NOMO-1 treated with dmso at 0.1 percent for 144 hours (cell line): ENCODE measurements at regions not wholly inside any gene's neighbourhood (a gene's known extent, or its start where the extent isn't known, plus 50 kb on each side); places are given as distances from the start of the nearest gene placed in this dataset.

Experiments
- DNase-seq: peaks from one replicate; lab custom pipeline; 2025; ENCODE audit not compliant: unreplicated experiment; lab: John Stamatoyannopoulos, UW

DNA sequence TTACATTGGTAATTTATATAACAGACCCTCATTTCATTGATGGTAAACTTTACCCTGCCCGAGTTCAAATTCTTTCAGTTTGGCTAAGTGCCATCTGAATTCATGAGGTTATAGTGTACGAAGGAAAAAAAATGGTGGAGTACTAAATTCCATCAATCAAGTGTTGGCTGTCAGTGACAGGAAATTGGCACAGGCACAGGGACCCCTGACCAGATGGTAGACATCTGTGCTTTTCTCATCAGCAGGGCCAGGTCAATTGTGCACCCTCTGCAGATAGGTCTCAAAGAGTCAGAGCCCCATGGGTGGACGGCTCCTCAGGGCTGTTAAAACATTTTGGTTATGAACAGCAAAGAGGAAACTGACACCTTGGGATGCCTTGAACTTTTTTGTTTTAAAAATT lies 439.2 kb downstream of the SETBP1 start:
- DNase-seq = no peak

DNA sequence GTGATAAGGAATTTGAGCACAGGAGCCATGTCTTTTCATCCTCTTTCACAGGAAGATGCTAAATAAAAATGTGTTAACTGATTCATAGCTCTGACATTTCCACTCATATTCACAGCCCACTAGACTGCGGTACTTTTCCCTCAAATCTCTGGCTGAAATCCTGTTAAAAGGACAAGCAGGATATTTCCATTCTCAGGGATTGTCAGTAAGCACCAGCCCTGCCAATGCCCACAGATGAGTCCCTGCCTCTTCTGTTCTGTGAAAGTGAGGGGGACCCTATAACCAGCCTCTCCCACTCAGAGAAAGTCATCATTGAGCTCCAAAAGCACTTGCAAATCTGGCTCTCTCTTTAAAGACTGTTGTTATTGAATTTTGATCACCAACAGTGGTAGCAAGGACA lies 440.5 kb downstream of the SETBP1 start:
- DNase-seq = no peak

DNA sequence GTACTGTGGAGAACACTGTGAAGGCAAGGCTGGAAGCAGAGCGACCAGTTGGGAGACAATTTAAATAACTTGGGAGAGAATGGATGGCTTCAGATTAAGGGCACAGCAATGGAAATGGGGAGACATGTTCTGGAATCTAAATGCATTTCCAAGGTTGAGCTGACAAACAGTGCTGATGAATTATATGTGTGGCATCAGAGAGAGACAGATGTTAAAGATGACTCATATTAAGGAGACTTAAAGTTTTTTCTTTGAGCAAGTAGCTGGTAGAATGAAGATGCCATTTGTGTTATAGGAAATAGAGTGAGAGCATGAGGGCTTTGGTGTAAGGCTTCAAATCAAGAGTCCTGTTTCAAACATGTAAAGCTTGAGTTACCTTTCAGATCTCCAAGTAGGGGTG lies 441.8 kb downstream of the SETBP1 start:
- no peak for DNase-seq

DNA sequence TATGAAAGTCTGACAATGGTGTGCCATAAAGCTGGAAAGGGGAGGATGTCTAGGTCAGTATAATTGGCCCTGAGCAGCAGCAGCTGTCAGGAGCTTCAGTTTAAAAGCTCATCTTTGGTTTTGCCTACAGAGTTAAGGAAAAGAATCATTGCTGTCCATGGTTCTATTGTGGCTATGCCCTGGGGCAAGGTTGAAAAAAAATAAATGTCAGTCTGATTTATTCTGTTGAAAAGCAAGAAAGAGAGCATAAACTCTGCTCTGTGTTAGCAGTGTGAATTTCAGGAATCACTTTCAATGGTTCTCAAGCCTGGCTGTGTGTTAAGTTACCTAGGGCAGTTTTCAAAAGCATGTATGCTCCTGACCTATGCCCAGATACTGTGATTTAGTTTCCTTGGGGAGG lies 446.7 kb downstream of the SETBP1 start:
- no peak for DNase-seq

DNA sequence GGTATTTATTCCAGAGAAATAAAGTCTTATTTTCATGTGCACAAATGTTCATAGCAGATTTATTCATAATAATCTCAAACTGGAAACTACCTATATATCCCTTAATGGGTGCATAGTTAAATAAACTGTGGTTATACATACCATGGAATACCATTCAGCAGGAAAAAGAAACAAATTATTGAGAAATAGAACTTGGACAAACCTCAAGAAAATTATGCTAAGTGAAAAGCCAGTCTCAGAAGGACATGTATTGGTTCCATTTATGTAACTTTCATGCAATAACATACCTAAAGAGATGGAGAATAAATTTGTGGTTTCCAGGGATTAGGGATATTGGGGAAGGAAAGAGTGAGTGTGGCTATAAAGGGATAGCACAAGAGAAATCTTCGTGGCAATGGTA lies 452.6 kb downstream of the SETBP1 start:
- no peak for DNase-seq

DNA sequence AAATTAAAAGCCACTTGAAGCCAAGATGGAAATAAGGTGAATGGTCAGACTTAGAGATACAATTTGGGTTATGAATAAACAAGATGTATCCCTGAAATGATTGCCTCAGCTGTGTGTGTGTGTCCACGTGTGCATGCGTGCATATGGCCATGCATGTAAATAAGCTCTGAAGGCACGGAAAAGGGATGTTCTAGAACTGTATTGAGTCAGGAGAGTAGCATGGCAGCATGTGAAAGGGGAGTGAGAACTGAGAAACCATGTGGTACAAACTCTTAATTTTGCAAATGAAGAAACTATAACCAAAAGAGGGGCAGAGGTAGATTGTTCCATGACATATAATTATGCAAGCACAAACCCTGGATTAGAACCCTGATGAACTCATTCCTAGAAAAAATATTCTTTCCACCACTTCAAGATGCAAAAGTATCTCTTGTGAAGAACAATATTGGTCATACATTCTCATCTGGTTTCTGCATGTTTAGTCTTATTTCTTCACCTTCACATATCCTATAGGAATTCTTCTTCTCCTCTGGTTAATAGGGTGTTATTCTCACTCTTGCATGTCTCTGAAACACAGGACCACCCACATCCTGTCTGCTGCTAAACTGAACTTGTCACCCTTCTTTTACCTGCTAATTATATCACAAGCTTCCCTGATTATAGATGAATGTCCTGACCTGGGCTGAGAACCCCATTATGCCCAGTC lies 455.8 kb downstream of the SETBP1 start:
- DNase-seq = no peak

DNA sequence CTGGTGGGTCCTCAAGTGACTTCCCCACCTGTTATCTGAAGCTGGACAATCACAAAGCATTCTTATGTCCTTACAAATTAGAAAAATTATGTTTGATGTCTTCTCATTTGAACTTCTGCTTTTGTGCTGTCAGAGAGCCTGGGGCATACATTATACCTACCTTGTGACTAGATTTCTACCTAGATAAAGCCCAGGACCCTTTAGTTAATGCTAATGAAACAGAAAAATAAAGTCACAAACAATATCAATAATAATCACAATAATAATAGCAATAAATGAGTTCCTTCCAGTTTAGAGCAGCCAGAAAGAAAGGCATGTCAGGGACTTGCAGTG lies 456.4 kb downstream of the SETBP1 start:
- no peak for DNase-seq

DNA sequence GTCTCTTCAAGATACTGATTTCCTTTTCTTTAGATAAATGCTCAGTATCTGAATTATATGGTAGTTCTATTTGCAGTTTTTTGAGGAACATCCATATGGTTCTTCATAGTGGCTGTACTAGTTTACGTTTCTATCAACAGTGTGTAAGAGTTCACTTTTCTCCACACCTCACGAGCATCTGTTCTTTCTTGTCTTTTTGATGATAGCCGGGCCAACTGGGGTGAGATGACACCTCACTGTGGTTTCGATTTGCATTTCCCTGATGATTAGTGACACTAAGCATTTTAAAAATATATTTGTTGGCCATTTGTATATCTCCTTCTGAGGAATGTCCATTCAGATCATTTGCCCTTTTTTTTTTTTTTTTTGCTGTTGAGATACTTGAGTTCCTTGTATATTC lies 458.8 kb downstream of the SETBP1 start:
- no peak for DNase-seq

DNA sequence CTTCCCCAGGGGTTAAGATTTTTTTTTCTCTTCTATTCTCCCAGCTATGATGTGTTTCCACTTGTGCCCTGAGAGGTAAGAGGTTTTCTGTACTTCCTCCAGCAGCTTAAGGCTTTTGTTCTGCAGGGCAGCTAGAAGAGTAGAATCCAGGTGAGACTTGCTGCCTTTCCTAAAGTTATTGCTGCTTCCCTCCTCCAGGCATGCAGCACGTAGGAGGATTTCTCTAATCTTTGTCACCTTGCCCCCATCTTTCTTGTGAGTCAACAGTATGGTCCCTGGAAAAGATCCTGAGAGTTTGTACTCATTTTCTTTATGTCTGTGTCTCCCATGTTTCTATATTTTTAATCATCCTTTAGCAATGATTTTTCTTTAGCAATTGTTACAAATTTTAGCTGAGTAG lies 462.2 kb downstream of the SETBP1 start:
- no peak for DNase-seq

DNA sequence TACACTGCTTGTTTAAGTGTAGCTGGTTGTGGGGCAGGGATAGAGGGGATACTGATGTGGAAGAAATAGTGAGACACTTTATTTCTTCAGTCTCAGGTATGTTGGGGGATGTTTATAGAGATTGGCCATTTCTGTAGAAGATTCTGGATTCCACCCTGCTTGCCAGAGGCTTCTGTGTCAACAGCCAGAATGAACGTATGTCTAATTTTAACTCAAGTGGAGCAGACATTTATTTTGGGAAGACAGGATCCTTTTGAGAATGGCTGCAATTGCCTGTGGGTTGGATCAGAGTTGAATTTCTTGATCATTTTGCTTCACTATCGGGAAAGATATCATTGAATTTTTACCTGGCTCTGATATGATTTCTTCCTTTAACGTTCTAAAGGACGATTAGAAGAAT lies 465.6 kb upstream of the SLC14A2 start:
- DNase-seq = no peak

DNA sequence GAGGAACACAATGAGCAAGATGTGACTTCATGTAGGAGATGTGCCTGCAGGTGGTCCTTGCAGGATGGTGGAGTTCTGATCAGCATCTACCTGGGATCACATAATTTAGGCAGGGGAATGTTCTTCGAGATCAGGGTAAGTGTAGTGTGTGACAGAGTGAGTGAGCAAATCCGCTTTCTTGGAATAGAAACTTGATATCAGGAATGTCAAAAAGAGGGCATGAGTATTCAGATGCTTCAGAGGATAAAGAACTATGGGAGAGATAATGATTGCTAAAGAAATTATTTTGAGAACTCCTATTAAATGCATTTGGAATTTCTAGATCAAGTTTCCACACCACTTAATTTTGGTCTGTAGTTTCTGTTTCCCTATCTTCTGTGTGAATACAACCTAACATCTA lies 463.6 kb upstream of the SLC14A2 start:
- DNase-seq = no peak

DNA sequence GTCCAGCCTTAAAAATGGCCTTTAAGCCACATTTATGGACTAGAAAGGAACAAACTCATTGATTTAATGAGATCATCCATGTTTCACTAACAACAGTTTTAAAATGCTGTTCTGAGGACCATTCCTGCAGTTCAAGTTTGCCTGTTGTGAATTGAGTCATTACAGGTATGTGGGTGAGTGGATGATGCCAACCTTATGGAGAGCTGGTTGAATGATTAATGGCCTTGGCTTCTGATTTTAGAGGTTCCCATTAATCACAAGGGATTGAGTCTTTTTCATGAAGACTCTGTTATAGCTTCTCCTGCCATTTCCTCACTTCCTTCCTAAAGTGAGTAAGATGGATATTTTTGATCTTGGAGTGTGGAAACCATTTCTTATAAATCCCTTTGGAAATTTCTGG lies 459.8 kb upstream of the SLC14A2 start:
- no peak for DNase-seq

DNA sequence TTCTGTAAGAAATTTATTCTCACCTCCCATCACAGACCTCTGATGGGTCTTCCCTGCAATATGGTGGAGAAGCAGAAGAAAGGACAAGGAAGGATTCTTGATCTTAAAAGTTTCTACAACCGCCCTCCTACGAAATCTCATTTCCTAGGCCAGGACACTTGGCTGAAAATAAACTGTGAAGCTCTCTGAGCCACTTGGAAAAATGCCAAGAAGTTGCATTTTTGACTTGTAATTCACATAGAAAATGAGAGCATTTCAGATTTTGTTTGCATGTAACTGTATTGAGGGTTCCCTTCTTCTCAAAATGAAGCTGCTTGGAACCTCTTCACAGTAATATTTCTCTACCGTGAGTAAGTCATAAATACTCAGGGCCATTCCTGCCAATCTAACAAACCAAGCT lies 458.3 kb upstream of the SLC14A2 start:
- DNase-seq = no peak

DNA sequence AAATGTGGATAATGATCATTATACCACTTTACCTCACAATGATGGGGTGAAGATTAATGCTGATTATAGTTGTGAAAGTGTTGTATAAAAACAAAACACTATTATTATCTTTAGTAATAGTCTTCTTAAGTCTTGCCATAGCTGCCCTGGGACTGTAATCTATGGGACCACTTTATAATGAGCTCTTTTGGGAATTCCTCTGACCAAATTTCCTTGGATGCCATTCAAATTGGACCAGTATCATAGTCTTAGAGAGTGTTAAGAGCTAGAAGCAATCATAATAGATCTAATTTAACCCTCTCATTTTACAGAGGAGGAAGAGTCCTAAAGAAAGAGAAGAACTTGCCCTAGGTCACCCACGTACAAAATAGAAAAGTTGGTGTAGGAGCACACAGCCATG lies 457.7 kb upstream of the SLC14A2 start:
- no peak for DNase-seq

DNA sequence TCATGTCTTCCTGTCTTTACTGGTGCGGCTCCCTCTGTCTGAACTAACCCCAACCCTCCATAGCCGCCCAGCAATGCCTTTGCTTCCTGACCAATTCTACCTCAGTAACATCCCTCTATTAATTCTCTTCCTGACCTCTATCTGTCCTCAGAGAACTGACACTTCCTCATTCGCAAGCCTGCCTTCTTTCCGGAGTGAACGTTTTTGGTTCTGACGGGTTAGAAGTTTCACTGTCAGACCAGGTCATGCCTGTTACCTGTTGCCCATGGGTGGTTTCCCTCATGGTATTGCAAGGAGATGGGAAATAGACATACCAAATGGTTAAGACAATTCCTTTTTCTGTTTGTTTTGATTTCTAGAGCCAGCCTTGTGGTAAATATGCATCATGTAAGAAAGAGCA lies 453.4 kb upstream of the SLC14A2 start:
- DNase-seq = peak; percentile 47

DNA sequence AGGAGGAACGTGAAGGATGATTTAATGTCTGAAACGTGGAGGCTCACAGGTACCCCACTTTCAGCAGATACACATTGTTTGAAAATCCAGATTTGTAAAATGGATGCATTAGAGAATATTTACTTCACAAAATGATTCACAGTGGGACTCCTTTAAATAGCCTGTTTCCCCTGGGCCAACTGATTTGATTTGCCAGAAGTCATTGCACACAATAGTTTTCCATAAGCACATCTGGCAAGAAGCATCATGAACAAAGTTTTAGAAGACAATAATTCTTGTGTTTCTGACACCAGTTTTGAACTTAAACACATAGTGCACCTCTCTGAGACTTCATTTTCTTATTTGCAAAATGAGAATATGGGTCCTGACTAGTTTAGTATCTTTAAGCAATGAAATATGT lies 451.4 kb upstream of the SLC14A2 start:
- no peak for DNase-seq

DNA sequence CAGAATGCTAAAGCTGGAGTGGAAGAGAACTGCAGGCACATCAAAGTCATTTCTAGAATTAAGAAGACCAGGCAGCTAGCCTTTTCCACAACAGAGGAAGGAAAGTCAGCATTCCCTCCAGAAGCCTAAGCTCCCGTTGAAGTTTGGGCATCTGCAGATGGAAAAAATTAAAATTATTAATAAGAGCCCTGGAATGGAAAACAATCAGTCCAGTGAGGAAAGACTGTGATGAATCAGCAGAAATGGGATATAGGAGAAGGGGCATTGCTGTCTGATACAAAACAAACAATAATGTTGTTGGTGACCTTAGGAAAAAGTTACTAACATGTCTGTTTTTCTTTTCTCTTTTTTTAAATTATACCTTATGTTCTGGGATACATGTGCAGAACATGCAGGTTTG lies 450.7 kb upstream of the SLC14A2 start:
- no peak for DNase-seq

DNA sequence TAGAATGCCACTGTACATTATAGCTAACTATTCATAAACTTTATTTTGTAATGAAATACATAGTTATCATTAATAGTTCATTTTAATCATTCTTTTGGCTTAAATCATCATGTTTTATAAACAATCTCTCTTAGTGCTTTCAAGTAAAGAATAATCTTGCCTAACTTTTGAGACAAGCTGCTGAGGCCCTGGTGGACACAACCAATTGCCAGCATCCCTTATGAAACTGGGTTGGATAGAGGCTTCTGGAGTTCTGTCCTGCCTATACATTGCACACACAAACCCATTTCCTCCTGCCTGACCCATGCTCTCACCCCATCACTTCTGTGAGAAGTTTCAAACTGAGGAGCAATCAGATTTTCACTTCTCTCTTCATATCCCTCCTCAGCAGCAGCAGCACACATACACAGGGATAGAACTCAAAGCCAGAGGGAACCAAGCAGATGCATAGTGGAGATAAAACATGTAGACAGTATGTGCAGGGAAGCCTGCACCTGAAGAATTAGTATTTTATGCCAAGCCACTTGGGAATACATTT lies 450.0 kb upstream of the SLC14A2 start:
- DNase-seq = peak; percentile 19

DNA sequence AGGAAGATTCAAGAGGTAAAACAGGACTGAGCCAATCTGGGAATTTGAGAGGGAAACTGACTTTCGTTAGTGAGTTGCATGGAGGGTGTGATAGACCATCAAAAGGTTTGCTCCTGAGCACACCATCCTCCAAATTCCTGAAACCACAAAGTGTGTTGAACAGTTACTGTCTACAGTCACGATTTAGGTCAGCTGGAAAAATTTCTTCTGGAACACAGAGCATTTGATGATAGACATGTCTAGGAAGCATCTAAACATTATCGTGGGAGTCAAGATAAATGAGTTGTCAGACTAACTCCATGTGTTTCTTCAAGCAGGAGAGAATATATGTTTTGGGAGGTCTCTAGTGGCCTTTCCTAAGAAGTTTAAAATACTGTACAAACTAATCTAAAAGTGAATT lies 449.4 kb upstream of the SLC14A2 start:
- DNase-seq = no peak

DNA sequence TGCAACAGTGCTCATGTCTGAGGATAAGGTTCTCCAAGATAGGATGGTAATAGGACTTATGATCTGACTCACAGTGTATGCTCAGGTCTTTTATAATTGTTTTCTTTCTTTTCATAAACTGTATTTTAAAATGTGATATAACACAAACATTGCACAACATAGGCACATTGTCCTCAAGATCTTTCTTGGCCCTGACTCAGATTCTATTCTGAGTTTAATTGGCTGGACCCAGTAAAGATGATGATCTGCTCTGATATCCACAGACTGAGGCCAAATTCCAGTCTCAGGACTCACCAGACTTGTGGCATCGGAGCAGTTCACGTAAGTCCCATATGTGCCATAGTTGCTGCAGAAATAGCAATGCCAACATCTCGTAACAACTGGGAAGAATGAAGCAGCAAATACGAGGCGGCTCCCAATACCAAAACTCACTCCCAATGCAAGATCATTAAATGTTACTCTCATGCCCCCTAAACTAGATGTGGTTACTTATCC lies 448.9 kb upstream of the SLC14A2 start:
- DNase-seq = no peak

DNA sequence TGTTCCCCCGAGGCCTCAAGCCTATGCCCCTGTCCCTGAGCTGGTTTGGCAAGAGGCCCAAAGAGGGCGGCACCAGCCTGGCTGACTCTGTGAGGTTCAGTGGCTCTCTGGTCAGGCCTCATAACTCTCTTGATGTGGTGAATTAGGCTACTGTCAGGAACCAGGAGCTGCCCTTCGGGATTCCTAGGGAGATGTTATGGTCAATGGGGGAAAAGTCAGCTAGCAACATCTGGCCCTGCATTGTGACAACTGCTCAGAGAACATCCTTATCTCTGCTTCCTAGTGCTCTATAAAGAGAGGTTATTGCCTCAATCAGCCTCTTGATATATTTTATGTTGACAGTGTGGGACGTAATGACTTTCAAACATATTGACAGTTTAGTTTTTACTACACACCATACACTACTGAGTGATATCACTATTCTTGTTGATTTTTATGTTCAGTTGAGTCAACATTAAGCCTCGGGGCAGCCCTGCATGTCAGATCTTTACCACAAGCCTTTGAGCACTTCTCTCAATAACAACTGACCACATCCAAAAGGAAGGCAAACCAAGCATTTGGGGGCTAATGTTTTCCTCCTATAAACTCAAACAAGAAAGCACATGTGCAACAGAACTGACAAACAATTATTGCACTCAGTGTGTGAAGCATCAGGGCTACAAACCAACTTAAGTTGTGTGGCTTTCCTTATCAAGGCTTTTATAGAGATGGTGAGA lies 448.3 kb upstream of the SLC14A2 start:
- DNase-seq = no peak

DNA sequence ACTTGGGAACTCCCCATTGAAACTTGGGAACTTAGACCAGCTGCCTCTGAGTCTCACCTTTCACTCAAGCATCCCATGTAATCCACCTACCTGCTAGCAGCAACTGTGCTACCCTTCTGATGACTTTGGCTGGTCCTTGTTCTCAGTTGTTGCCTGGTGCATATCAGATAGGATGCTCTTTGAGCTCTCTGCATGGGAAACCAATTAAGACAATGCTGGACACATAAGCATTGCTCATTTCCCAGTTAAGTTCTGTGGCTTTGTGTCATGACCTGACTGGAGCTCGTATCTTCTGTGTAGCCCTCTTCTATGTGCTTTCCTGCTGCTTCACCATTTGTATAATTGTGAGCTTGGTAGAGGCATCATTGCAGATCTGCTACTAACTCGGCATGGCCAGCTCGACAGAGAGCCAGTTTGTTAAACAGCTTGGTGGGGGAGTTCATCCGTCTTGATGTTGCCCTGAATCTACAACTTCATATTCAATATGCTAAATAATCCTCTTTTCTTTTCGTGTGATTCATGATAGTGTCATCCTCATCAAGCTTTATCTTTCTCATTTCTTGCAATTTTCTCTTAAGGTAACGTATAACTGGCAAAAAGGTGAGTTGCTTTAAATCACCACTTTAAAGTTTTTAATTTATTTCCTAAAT lies 447.5 kb upstream of the SLC14A2 start:
- DNase-seq = no peak
